ENCODE measurements at regions not wholly inside any gene's neighbourhood (a gene's known extent, or its start where the extent isn't known, plus 50 kb on each side); places are given as distances from the start of the nearest gene placed in this dataset.

GRCh38 chr10:61065051-61065450 lies 121.1 kb upstream of the RHOBTB1 start:
- Mint-ChIP-seq H3K27ac (no peak overlapping the region), H3K27me3 (peaks cover 20% of the 10 kb centered on the region), H3K4me1 (no peaks in the 10 kb centered on the region), H3K4me3 (no peak overlapping the region), H3K9me3 (ENCODE audit: insufficient read depth) (no peaks in the 10 kb centered on the region)
- no peak overlapping the region for H3K4me3 ChIP-seq (ENCODE audit: control extremely low read depth in 1 of 5, extremely low read depth in 1 of 5, insufficient read depth in 1 of 5, low read depth in 2 of 5, low read length in 4 of 5)
- ChIA-PET POLR2A (no interaction called here), CTCF (no interaction called here)
- H2AFZ ChIP-seq (ENCODE audit: insufficient read depth, low read depth, low read length, poor library complexity, severe bottlenecking): no peak overlapping the region
- no peak overlapping the region for H3K9ac ChIP-seq (ENCODE audit: low read length)
- H4K20me1 ChIP-seq (ENCODE audit: control insufficient read depth, insufficient read depth, low read length, poor library complexity, severe bottlenecking): no peaks in the 10 kb centered on the region
- H3K27me3 ChIP-seq (replicated peaks in 1 of 4; ENCODE audit: control extremely low read depth in 1 of 4, control insufficient read depth in 3 of 4, insufficient read depth in 4 of 4, low read length in 3 of 4): peaks cover 0 to 3% (median 0%) of the 10 kb centered on the region in 4 experiments
- TF ChIP-seq CTCF (IDR thresholded peaks at IDR 0.05) (no peak), EZH2 (IDR thresholded peaks at IDR 0.05; ENCODE audit: borderline replicate concordance, insufficient read depth, low read depth, low read length, poor library complexity, severe bottlenecking) (no peak)
- DNase-seq (no peak), ATAC-seq (ENCODE audit: low read depth) (no peak)
- no peaks in the 10 kb centered on the region for H3K79me2 ChIP-seq (ENCODE audit: control insufficient read depth, insufficient read depth, low read length)
- intact Hi-C loops (cut with micrococcal nuclease): no loop called here
- H3K9me3 ChIP-seq (ENCODE audit: control extremely low read depth in 1 of 3, control insufficient read depth in 2 of 3, insufficient read depth in 1 of 3, low read length in 2 of 3): no peaks in the 10 kb centered on the region
- WGBS (ENCODE audit: insufficient coverage): no CpG with 5 or more reads among the region's 2 CpGs
- H3K4me1 ChIP-seq (ENCODE audit: control insufficient read depth in 2 of 2, insufficient read depth in 2 of 2, low read length in 2 of 2): no peaks in the 10 kb centered on the region
- no peak overlapping the region for H3K27ac ChIP-seq (ENCODE audit: low read length in 2 of 2)
- H3K4me2 ChIP-seq (replicated peaks; ENCODE audit: low read depth, low read length, poor library complexity, severe bottlenecking): no peak overlapping the region
- no peaks in the 10 kb centered on the region for H3K36me3 ChIP-seq (replicated peaks in 1 of 2; ENCODE audit: control extremely low read depth in 1 of 2, control insufficient read depth in 1 of 2, extremely low read depth in 1 of 2, insufficient read depth in 2 of 2, low read length in 1 of 2)

- ChIA-PET CTCF (interaction anchor here (1.6 kb wide), 1 partner anchor 77 kb away, joined by 3 read pairs; no protein-coding TSS in a partner anchor), POLR2A (no interaction called here)
- Histone ChIP-seq H2AFZ (ENCODE audit: insufficient read depth, low read depth, low read length, poor library complexity, severe bottlenecking) (no peak overlapping the region), H3K36me3 (replicated peaks in 1 of 2; ENCODE audit: control extremely low read depth in 1 of 2, control insufficient read depth in 1 of 2, extremely low read depth in 1 of 2, insufficient read depth in 2 of 2, low read length in 1 of 2) (no peaks in the 10 kb centered on the region), H3K9me3 (ENCODE audit: control extremely low read depth in 1 of 3, control insufficient read depth in 2 of 3, insufficient read depth in 1 of 3, low read length in 2 of 3) (no peaks in the 10 kb centered on the region), H3K27me3 (replicated peaks in 1 of 4; ENCODE audit: control extremely low read depth in 1 of 4, control insufficient read depth in 3 of 4, insufficient read depth in 4 of 4, low read length in 3 of 4) (peaks cover 0 to 3% (median 0%) of the 10 kb centered on the region in 4 experiments), H3K27ac (ENCODE audit: low read length in 2 of 2) (no peak overlapping the region), H3K4me2 (replicated peaks; ENCODE audit: low read depth, low read length, poor library complexity, severe bottlenecking) (no peak overlapping the region), H3K79me2 (ENCODE audit: control insufficient read depth, insufficient read depth, low read length) (no peaks in the 10 kb centered on the region), H3K4me3 (ENCODE audit: control extremely low read depth in 1 of 5, extremely low read depth in 1 of 5, insufficient read depth in 1 of 5, low read depth in 2 of 5, low read length in 4 of 5) (no peak overlapping the region), H3K9ac (ENCODE audit: low read length) (no peak overlapping the region), H4K20me1 (ENCODE audit: control insufficient read depth, insufficient read depth, low read length, poor library complexity, severe bottlenecking) (no peaks in the 10 kb centered on the region), H3K4me1 (ENCODE audit: control insufficient read depth in 2 of 2, insufficient read depth in 2 of 2, low read length in 2 of 2) (no peaks in the 10 kb centered on the region)
- Mint-ChIP-seq H3K9me3 (ENCODE audit: insufficient read depth) (no peaks in the 10 kb centered on the region), H3K4me1 (no peaks in the 10 kb centered on the region), H3K27me3 (peaks cover 23% of the 10 kb centered on the region), H3K4me3 (no peak overlapping the region), H3K27ac (no peak overlapping the region)
- DNase-seq: no peak
- ATAC-seq (ENCODE audit: low read depth): no peak
- intact Hi-C loops (cut with micrococcal nuclease): no loop called here
- no peak for TF ChIP-seq CTCF (IDR thresholded peaks at IDR 0.05)
- 92% methylated on average over 2 of the region's 4 CpGs for WGBS (ENCODE audit: insufficient coverage)
These were observed 120.4 kb upstream of the RHOBTB1 start for GRCh38 chr10:61064356-61064755.

Data from B cell (primary cell).